ENCODE measurements at regions not wholly inside any gene's neighbourhood (a gene's known extent, or its start where the extent isn't known, plus 50 kb on each side); places are given as distances from the start of the nearest gene placed in this dataset.
"Not testable (repeated sequence)": the region's sequence is repeated elsewhere in the genome, so short reads cannot be mapped to it uniquely, and the experiment has no call there.

DNA sequence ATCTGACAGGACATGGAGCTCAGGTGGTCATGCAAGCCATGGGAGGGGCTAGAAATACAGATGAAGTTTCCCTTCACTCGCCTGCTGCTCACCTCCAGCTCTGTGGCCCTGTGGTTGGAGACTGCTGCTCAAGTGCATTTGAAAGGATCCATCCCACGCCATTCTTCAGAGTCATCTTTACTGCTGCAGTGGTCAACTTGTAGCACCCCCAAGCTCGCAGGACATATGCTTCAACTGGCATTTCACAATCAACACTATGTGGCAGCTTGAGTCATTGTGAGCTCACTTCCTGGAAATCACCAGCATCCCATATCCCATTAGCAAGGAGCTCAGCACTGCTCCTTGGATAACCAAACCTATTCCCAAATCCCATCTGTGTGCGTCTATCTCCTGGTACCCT lies 116.2 kb upstream of the TP53BP2 start:
- not testable (repeated sequence) for TF ChIP-seq CTCF (conservative IDR thresholded peaks at IDR 0.05; ENCODE audit: low read length); EZH2phosphoT487 (IDR thresholded peaks at IDR 0.05; ENCODE audit: borderline replicate concordance)
